B cell (primary cell): ENCODE measurements at regions not wholly inside any gene's neighbourhood (a gene's known extent, or its start where the extent isn't known, plus 50 kb on each side); places are given as distances from the start of the nearest gene placed in this dataset.

Experiments
- ATAC-seq: fragments of 200-7000 bp; cut with Tn5 transposase; one replicate; pipeline ENCODE4 v1.10.0; 2021; ENCODE audit warnings: low read depth, mild to moderate bottlenecking, moderate number of reproducible peaks, moderate library complexity
- CTCF ChIA-PET: fragments of 350-600 bp; sonication (Branson Sonifier 250); formaldehyde crosslinking; loops from one replicate; lab custom pipeline; 2021; ENCODE audit warnings: antibody characterized with exemption, inconsistent platforms; lab: Charles Lee
- POLR2A ChIA-PET: fragments of 350-600 bp; sonication (Branson Sonifier 250); formaldehyde crosslinking; loops from one replicate; lab custom pipeline; 2021; ENCODE audit warnings: antibody characterized with exemption; lab: Charles Lee
- DNase-seq: peaks from one replicate; pipeline ENCODE4 v3.0.0; 2013
- H2AFZ ChIP-seq: 2 replicates; pipeline ENCODE4 v1.6.1; 2012; ENCODE audit warnings: mild to moderate bottlenecking, low read depth, low read length; ENCODE audit not compliant: insufficient read depth, poor library complexity, severe bottlenecking
- H3K27ac ChIP-seq, 2 donors: 1 replicate in 1 of 2; 2 replicates in 1 of 2; pipeline ENCODE4 v1.5.1; 2012 to 2013; ENCODE audit warnings: low read length in 2 of 2, mild to moderate bottlenecking in 2 of 2, moderate library complexity in 1 of 2
- H3K27me3 ChIP-seq, 4 experiments: fragments of 200-600 bp in 1 of 4; sonication (generic) in 1 of 4; replicated peaks in 1 of 4; 1 replicate in 2 of 4; 2 replicates in 2 of 4; pipeline versions ENCODE4 v1.6.1 to v1.7.0; 2013 to 2016; ENCODE audit warnings: low read length in 3 of 4, mild to moderate bottlenecking in 2 of 4, mixed read lengths in 1 of 4, moderate library complexity in 1 of 4; ENCODE audit not compliant: insufficient read depth in 4 of 4, control insufficient read depth in 3 of 4; ENCODE audit errors: control extremely low read depth in 1 of 4
- H3K36me3 ChIP-seq, 2 experiments: replicated peaks in 1 of 2; 1 replicate in 1 of 2; 2 replicates in 1 of 2; pipeline versions ENCODE4 v1.6.1 to v1.7.1; 2013; ENCODE audit warnings: low read length in 1 of 2; ENCODE audit not compliant: insufficient read depth in 2 of 2, control insufficient read depth in 1 of 2; ENCODE audit errors: control extremely low read depth in 1 of 2, extremely low read depth in 1 of 2
- H3K4me1 ChIP-seq, 2 donors: fragments of 200-600 bp in 1 of 2; sonication (generic) in 1 of 2; 1 replicate in 1 of 2; 2 replicates in 1 of 2; pipeline versions ENCODE4 v1.5.1 to v1.6.1; 2013 to 2017; ENCODE audit warnings: low read length in 2 of 2; ENCODE audit not compliant: control insufficient read depth in 2 of 2, insufficient read depth in 2 of 2
- H3K4me2 ChIP-seq: replicated peaks from 2 replicates; pipeline ENCODE3; 2012; ENCODE audit warnings: mild to moderate bottlenecking, low read depth, low read length; ENCODE audit not compliant: poor library complexity, severe bottlenecking
- H3K4me3 ChIP-seq, 5 experiments: fragments of 200-600 bp in 1 of 5; sonication (generic) in 1 of 5; 1 replicate in 3 of 5; 2 replicates in 2 of 5; pipeline versions ENCODE4 v1.5.1 to v1.7.0; 2011 to 2016; ENCODE audit warnings: low read length in 4 of 5, mild to moderate bottlenecking in 4 of 5, low read depth in 2 of 5, control low read depth in 1 of 5, moderate library complexity in 1 of 5; ENCODE audit not compliant: insufficient read depth in 1 of 5; ENCODE audit errors: control extremely low read depth in 1 of 5, extremely low read depth in 1 of 5
- H3K79me2 ChIP-seq: fragments of 200-600 bp; sonication (generic); one replicate; pipeline ENCODE4 v1.6.0; 2016; ENCODE audit warnings: low read length; ENCODE audit not compliant: control insufficient read depth, insufficient read depth
- H3K9ac ChIP-seq: fragments of 200-600 bp; sonication (generic); 2 replicates; pipeline ENCODE4 v1.6.1; 2017; ENCODE audit warnings: mild to moderate bottlenecking, low read length, moderate library complexity
- H3K9me3 ChIP-seq, 3 donors: one replicate each; pipeline versions ENCODE4 v1.6.1 to v1.7.1; 2013; ENCODE audit warnings: low read length in 2 of 3; ENCODE audit not compliant: control insufficient read depth in 2 of 3, insufficient read depth in 1 of 3; ENCODE audit errors: control extremely low read depth in 1 of 3
- H4K20me1 ChIP-seq: 2 replicates; pipeline ENCODE4 v1.6.0; 2012; ENCODE audit warnings: mild to moderate bottlenecking, low read length; ENCODE audit not compliant: insufficient read depth, control insufficient read depth, poor library complexity, severe bottlenecking
- H3K27ac Mint-ChIP-seq: one replicate; pipeline ENCODE4 v1.8.0; 2021; ENCODE audit warnings: mixed read lengths
- H3K27me3 Mint-ChIP-seq: one replicate; pipeline ENCODE4 v1.8.0; 2021; ENCODE audit warnings: mixed read lengths
- H3K4me1 Mint-ChIP-seq: one replicate; pipeline ENCODE4 v1.8.0; 2021; ENCODE audit warnings: mixed read lengths
- H3K4me3 Mint-ChIP-seq: one replicate; pipeline ENCODE4 v1.8.0; 2021; ENCODE audit warnings: mixed read lengths
- H3K9me3 Mint-ChIP-seq: one replicate; pipeline ENCODE4 v1.8.0; 2022; ENCODE audit warnings: mixed read lengths; ENCODE audit not compliant: insufficient read depth
- EZH2 ChIP-seq: IDR thresholded peaks from 2 replicates; pipeline ENCODE4 v1.6.1; 2012; ENCODE audit warnings: borderline replicate concordance, low read depth, mild to moderate bottlenecking, moderate library complexity, low read length; ENCODE audit not compliant: insufficient read depth, poor library complexity, severe bottlenecking
- WGBS: methylation state at CpG from one replicate; pipeline ENCODE4 v1.1.5; 2013; ENCODE audit warnings: missing lambda C conversion rate; ENCODE audit not compliant: insufficient coverage; 5-methylcytosine and 5-hydroxymethylcytosine counted together
- intact Hi-C: fragments of 100-400 bp; cut with micrococcal nuclease; formaldehyde crosslinking; loops from one replicate; pipeline ENCODE4 v1.10.0; 2022
- TF ChIP-seq, protein P1 (sequence below): fragments of 200-600 bp; IDR thresholded peaks from one replicate; pipeline ENCODE4 v1.8.0; 2022; ENCODE audit warnings: antibody characterized with exemption, mild to moderate bottlenecking

GRCh38 chr14:83535444-83535843 lies 1994.5 kb upstream of the FLRT2 start:
- POLR2A ChIA-PET = no interaction called here
- no peak for ATAC-seq
- Histone ChIP-seq H3K9ac (no peak overlapping the region), H2AFZ (no peak overlapping the region), H3K27ac (no peak overlapping the region), H3K79me2 (no peaks in the 10 kb centered on the region), H3K36me3 (no peaks in the 10 kb centered on the region), H3K4me2 (no peak overlapping the region), H3K4me1 (no peaks in the 10 kb centered on the region), H3K27me3 (no peaks in the 10 kb centered on the region), H4K20me1 (no peaks in the 10 kb centered on the region), H3K9me3 (peaks cover 0 to 3% (median 0%) of the 10 kb centered on the region in 3 donors), H3K4me3 (no peak overlapping the region)
- CTCF ChIA-PET = no interaction called here
- no peak for DNase-seq
- H3K27ac Mint-ChIP-seq = no peak overlapping the region
- no peak overlapping the region for H3K4me3 Mint-ChIP-seq
- no peaks in the 10 kb centered on the region for H3K9me3 Mint-ChIP-seq
- WGBS = 100% methylated on average over 1 of the region's 5 CpGs
- TF ChIP-seq, protein P1, sequence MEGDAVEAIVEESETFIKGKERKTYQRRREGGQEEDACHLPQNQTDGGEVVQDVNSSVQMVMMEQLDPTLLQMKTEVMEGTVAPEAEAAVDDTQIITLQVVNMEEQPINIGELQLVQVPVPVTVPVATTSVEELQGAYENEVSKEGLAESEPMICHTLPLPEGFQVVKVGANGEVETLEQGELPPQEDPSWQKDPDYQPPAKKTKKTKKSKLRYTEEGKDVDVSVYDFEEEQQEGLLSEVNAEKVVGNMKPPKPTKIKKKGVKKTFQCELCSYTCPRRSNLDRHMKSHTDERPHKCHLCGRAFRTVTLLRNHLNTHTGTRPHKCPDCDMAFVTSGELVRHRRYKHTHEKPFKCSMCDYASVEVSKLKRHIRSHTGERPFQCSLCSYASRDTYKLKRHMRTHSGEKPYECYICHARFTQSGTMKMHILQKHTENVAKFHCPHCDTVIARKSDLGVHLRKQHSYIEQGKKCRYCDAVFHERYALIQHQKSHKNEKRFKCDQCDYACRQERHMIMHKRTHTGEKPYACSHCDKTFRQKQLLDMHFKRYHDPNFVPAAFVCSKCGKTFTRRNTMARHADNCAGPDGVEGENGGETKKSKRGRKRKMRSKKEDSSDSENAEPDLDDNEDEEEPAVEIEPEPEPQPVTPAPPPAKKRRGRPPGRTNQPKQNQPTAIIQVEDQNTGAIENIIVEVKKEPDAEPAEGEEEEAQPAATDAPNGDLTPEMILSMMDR = no peak
- no peak for TF ChIP-seq EZH2
- no peaks in the 10 kb centered on the region for H3K4me1 Mint-ChIP-seq
- H3K27me3 Mint-ChIP-seq = no peaks in the 10 kb centered on the region
- intact Hi-C loops = no loop called here

DNA sequence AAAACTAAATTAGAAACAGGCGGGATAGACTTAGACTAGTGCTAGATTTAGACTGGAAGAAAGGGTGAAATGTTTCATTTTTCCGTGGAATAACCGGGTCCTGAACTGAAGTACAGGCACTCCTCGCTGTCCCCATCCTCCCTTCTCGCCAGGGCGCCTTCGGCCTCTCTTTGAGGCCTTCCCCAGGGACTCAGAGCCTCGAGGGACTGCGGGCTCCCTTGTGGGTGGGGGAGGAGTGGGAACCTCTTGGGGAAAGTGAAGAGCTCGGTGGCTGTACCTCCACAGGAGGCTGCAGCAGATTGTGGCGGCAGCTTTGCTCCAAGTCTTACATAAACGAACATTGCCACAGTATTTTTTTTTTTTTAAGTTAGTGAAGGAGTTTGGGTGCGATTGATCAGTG lies 1988.8 kb upstream of the FLRT2 start:
- Mint-ChIP-seq H3K9me3 (peaks cover 5% of the 10 kb centered on the region), H3K4me3 (no peak overlapping the region), H3K27me3 (no peaks in the 10 kb centered on the region), H3K27ac (no peak overlapping the region), H3K4me1 (no peaks in the 10 kb centered on the region)
- DNase-seq = no peak
- peaks cover 0 to 19% (median 0%) of the 10 kb centered on the region in 3 donors for H3K9me3 ChIP-seq
- H2AFZ ChIP-seq = no peak overlapping the region
- no peaks in the 10 kb centered on the region for H3K36me3 ChIP-seq
- no peak overlapping the region for H3K27ac ChIP-seq
- no peak overlapping the region for H3K4me2 ChIP-seq
- no peak overlapping the region for H3K9ac ChIP-seq
- intact Hi-C loops = no loop called here
- no peaks in the 10 kb centered on the region for H4K20me1 ChIP-seq
- ChIA-PET POLR2A (no interaction called here), CTCF (no interaction called here)
- WGBS = 83% methylated on average over 7 of the region's 13 CpGs
- H3K4me3 ChIP-seq = no peak overlapping the region
- no peak for TF ChIP-seq EZH2
- TF ChIP-seq, protein P1 = no peak
- H3K79me2 ChIP-seq = no peaks in the 10 kb centered on the region
- H3K4me1 ChIP-seq = no peaks in the 10 kb centered on the region
- H3K27me3 ChIP-seq = no peaks in the 10 kb centered on the region
- no peak for ATAC-seq
